Fibroblast of gingiva (primary cell): ENCODE measurements at regions not wholly inside any gene's neighbourhood (a gene's known extent, or its start where the extent isn't known, plus 50 kb on each side); places are given as distances from the start of the nearest gene placed in this dataset.

ENCODE experiments used
- DNase-seq: peaks from one replicate; pipeline ENCODE4 v3.0.0-alpha.2; 2011; ENCODE audit warnings: low read depth

- peak; percentile 99 for DNase-seq
These were observed 476.0 kb upstream of the TBL1XR1 start for GRCh38 chr3:177673112-177673914.

DNA sequence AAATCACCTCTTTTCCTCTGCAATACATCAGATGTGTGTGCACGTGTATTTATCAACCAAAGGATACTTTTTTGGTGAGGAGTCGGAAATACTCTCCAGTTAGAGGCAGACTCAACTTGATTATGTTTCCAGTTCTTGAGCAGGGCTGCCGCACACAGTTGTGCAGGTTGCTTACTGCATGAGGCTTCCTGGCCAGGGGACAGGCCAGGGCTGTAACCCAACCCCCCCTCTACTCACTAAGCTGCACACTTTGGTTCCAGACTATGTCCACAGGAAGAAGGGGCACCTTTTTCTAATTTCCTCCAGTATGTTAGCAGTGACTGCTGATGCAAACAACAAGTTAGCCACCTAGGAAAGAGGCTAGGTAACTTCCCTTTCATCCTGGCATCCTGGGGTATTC is 476.9 kb upstream of the TBL1XR1 start:
- no peak for DNase-seq

- no peak for DNase-seq
These were observed 478.9 kb upstream of the TBL1XR1 start for GRCh38 chr3:177676148-177676547.

DNA sequence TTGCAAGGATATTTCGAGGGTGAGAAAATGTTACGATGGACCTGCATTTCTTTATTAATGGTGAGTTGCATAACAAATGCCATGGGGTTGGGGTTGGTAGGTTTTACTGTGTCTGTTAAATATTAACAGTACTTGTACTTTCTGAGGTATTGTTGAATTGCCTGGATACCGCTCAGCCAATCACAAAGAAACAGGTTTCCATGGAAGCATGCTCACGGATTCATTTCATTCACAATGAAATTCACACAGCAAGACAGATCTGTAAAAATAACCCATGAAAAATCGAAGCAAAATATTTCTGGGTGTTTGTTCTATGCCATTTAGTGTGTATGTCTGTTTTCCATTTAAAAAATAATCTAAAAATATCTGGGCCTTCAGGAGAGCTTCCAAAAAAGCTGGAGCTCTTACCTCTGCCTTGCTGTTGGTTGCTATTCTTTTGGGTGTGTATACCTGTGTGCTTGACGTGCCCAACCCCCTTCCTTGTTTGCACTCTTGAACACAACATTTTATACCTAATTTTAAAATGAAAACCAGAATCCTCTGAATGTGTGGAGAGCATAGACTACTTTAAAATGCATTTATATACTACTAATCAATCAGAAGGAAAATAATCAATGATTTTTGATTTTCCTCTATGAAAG is 479.8 kb upstream of the TBL1XR1 start:
- no peak for DNase-seq

DNA sequence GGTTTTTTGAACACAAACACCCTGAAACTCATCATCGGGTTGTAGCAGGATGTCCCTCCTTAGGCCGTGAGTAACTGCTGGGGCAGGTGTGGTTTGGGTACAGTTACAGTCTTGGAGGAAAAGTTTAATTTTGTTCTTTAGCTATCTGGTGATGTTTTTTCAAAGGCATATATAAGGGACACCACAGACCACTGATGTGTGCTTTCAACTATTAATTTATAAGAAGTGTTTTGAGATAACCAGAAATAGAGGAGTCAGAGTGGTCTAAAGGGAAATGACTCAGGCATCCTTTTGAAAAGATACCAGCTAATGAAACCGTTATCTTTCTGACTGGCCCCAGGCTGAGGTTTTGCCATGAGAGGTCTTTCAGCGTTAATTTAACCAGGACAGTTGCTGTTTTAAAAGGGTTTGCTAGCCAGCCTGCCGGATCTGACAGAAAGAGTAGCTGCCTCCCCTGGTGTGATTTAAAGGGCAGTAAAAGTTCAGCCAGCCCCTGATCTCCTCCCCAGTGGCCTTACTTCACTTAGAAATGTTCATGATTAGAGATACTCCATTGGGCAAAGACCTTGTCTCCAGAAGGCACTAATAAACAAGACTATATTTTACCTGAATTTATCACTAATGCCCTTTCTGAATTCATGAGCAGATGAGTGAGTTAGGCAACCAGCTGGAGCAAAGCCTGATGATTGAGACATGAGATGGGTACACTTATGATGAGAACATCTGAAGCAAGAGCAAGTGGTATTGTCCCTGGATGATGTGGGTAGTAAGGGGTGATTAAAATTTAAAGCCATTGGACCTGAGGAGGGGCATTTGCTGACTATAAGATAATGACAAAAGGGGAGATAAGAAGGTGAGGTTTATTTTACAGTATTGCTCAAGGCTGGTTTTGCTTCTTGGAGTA is 482.5 kb upstream of the TBL1XR1 start:
- peak; percentile 76 for DNase-seq

GRCh38 chr3:177680472-177680821 is 483.2 kb upstream of the TBL1XR1 start:
- no peak for DNase-seq

DNA sequence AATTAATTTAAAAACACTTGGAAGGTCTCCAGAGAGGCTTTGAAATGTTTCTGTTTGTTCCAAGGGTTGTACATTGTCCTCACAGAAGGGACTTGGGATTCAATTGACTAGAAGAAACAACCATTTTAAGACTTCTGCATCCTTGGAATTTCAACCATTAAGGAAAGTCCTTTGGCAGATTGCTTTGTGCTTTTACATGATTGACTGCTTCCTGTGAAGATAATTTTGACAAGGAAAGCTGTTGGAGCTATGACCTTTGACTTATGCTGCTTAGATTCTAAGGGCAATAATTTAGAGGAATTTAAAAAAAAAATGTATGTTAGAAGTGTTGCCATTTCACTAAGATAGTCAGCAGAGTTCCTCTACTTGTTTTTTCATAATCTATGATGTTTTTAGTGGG is 483.9 kb upstream of the TBL1XR1 start:
- no peak for DNase-seq

GRCh38 chr3:177681852-177682251 is 484.6 kb upstream of the TBL1XR1 start:
- no peak for DNase-seq

DNA sequence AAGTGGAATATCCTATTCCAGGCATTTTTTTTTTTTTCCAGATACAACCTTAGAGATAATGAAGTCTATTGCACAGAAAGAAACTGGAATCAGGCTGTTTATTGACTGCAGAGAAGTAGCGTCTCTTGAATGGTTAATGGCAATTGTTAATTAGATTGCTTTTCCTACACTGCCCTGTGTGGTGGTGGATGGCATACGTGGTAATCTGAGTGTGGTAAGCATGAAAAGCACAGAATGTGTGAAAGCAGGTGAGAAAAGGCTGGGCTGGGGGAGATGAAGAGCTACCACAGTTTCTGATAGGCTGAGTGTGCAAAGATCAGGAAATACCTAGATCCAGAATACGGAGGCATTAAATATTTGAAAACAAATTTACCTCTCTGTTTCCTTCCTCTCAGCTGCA is 486.3 kb upstream of the TBL1XR1 start:
- DNase-seq: no peak

- DNase-seq: no peak
These were observed 489.4 kb upstream of the TBL1XR1 start for GRCh38 chr3:177686671-177687070.

- DNase-seq: no peak
These were observed 490.0 kb upstream of the TBL1XR1 start for GRCh38 chr3:177687291-177687690.

GRCh38 chr3:177688152-177688551 is 490.9 kb upstream of the TBL1XR1 start:
- DNase-seq: no peak

DNA sequence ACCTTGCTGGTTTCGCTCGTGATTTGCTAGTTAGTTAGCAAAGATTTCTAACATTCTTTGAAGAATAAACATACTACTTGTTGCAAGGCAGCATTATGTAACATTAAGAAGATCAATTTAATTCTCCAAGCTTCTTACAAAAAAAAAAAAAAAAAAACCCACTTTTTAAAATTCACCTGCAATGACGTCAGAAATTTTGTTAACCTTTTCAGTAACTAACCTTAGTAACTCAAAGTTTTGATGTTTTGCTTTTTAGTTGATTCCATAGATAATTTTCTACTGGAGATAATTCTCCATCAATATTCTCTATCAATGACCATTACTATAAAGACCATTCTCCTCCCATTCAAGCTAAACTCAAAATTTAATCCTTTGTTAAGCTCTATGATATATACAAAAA is 491.8 kb upstream of the TBL1XR1 start:
- DNase-seq: no peak

DNA sequence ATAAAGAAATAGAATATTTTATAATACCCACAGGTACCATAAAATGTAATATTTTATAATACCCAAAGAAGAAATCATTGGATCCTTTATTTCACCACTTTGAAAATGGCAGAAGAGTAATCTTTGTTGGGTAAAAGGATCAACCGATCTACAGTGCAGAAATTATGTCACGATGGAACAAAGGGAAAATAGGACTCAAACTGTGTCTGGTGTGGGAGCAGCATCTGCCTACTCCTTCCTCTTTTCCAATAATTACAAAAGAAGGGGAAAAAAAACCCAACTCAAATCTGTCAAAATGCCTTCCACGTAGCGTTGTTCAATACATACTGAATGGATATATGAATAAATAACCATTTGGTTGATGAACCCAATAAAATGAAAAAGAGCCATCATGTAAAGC is 492.6 kb upstream of the TBL1XR1 start:
- DNase-seq: no peak

GRCh38 chr3:177690306-177690705 is 493.0 kb upstream of the TBL1XR1 start:
- DNase-seq: no peak

- no peak for DNase-seq
These were observed 495.2 kb upstream of the TBL1XR1 start for GRCh38 chr3:177692304-177692975.

- DNase-seq: no peak
These were observed 496.5 kb upstream of the TBL1XR1 start for GRCh38 chr3:177693616-177694264.

DNA sequence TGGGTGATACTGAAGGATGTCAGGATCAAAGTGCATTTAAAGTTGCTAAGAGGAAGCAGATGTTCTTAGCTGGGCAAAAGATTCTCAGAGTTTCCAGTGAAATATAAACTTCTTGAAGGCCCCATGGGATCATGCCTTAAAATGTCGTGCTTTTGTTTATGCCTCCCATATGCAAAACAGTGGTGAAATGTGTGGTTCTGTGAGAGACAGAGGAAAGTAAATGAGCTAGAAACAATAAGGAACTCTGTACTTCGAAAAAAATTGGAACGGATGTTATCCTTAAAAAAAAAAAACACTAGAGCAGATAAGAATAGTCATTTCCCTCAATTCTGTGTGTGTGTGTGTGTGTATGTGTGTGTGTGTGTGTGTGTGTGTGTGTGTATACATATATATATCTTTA is 497.0 kb upstream of the TBL1XR1 start:
- peak; percentile 98 for DNase-seq

GRCh38 chr3:177694951-177695350 is 497.7 kb upstream of the TBL1XR1 start:
- DNase-seq: no peak

- DNase-seq: no peak
These were observed 502.8 kb upstream of the TBL1XR1 start for GRCh38 chr3:177700117-177700516.

DNA sequence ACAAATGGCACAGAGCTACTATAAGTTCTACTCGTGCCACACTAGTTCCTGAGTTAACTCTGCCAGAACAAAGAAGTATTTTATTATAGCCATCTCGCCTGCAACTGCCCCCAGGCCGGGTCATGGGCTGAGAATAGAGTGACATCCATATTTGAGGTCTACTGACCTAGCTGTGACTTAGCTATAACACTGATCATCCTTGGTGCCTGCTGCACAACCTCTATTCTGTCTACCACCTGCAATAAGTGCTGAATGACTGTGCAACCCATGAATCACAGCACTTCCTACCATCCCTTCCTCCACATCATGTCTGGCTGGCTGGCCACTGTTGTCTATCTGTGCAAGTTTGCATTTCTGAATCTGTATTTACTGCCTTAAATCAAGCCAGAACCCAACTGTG is 506.5 kb upstream of the TBL1XR1 start:
- no peak for DNase-seq
